ENCODE measurements at regions not wholly inside any gene's neighbourhood (a gene's known extent, or its start where the extent isn't known, plus 50 kb on each side); places are given as distances from the start of the nearest gene placed in this dataset.
"Not testable (repeated sequence)": the region's sequence is repeated elsewhere in the genome, so short reads cannot be mapped to it uniquely, and the experiment has no call there.

GRCh38 chr22:49011379-49011768 is 816.3 kb downstream of the BRD1 start:
- DNase-seq (ENCODE audit: missing footprints) (no peak), ATAC-seq (no peak)
- intact Hi-C loops (cut with DNase I): no loop called here

GRCh38 chr22:49010901-49011300 is 816.8 kb downstream of the BRD1 start:
- intact Hi-C loops (cut with DNase I): no loop called here
- no peak for ATAC-seq
- peak; percentile 59 for DNase-seq (ENCODE audit: missing footprints)

GRCh38 chr22:49010070-49010863 is 817.4 kb downstream of the BRD1 start:
- DNase-seq (ENCODE audit: missing footprints) (peak; percentile 33), ATAC-seq (no peak)
- intact Hi-C loops (cut with DNase I): no loop called here

- DNase-seq (ENCODE audit: missing footprints) (no peak), ATAC-seq (no peak)
- intact Hi-C loops (cut with DNase I): no loop called here
These were observed 818.2 kb downstream of the BRD1 start for GRCh38 chr22:49009359-49010063.

- DNase-seq (ENCODE audit: missing footprints) (no peak), ATAC-seq (peak; percentile 16)
- intact Hi-C loops (cut with DNase I): no loop called here
These were observed 818.9 kb downstream of the BRD1 start for GRCh38 chr22:49008682-49009235.

- ATAC-seq (no peak), DNase-seq (ENCODE audit: missing footprints) (no peak)
- intact Hi-C loops (cut with DNase I): no loop called here
These were observed 820.5 kb downstream of the BRD1 start for GRCh38 chr22:49007013-49007653.

GRCh38 chr22:49006207-49007012 is 821.3 kb downstream of the BRD1 start:
- no peak for ATAC-seq
- intact Hi-C loops (cut with DNase I): no loop called here
- DNase-seq (ENCODE audit: missing footprints): no peak

GRCh38 chr22:49005557-49005956 is 822.1 kb downstream of the BRD1 start:
- DNase-seq (ENCODE audit: missing footprints) (no peak), ATAC-seq (no peak)
- intact Hi-C loops (cut with DNase I): no loop called here

- intact Hi-C loops (cut with DNase I): no loop called here
- no peak for ATAC-seq
- no peak for DNase-seq (ENCODE audit: missing footprints)
These were observed 822.9 kb downstream of the BRD1 start for GRCh38 chr22:49004484-49005399.

GRCh38 chr22:48997605-48998004 is 830.1 kb downstream of the BRD1 start:
- ATAC-seq; intact Hi-C loops (cut with DNase I); DNase-seq (ENCODE audit: missing footprints): not testable (repeated sequence)

- no peak for DNase-seq (ENCODE audit: missing footprints)
- intact Hi-C loops (cut with DNase I): no loop called here
- no peak for ATAC-seq
These were observed 834.0 kb downstream of the BRD1 start for GRCh38 chr22:48993655-48994054.

GRCh38 chr22:48984639-48985038 is 843.0 kb downstream of the BRD1 start:
- ATAC-seq (no peak), DNase-seq (ENCODE audit: missing footprints) (no peak)
- intact Hi-C loops (cut with DNase I): no loop called here

GRCh38 chr22:48982321-48982905 is 845.3 kb downstream of the BRD1 start:
- no peak for DNase-seq (ENCODE audit: missing footprints)
- intact Hi-C loops (cut with DNase I): no loop called here

GRCh38 chr22:48981371-48982061 is 846.2 kb downstream of the BRD1 start:
- DNase-seq (ENCODE audit: missing footprints): no peak
- intact Hi-C loops (cut with DNase I): no loop called here
- no peak for ATAC-seq

More at GRCh38 chr22:48982321-48982905, 845.3 kb downstream of the BRD1 start:
- no peak for ATAC-seq

- ATAC-seq (no peak), DNase-seq (ENCODE audit: missing footprints) (no peak)
- intact Hi-C loops (cut with DNase I): no loop called here
These were observed 846.8 kb downstream of the BRD1 start for GRCh38 chr22:48980918-48981317.

GRCh38 chr22:48980409-48980808 is 847.3 kb downstream of the BRD1 start:
- no peak for ATAC-seq

GRCh38 chr22:48979482-48979881 is 848.2 kb downstream of the BRD1 start:
- no peak for DNase-seq (ENCODE audit: missing footprints)
- intact Hi-C loops (cut with DNase I): no loop called here
- no peak for ATAC-seq

More at GRCh38 chr22:48980409-48980808, 847.3 kb downstream of the BRD1 start:
- no peak for DNase-seq (ENCODE audit: missing footprints)
- intact Hi-C loops (cut with DNase I): no loop called here

Data from Right ventricle myocardium inferior (tissue), 1 donor.